ENCODE measurements at regions not wholly inside any gene's neighbourhood (a gene's known extent, or its start where the extent isn't known, plus 50 kb on each side); places are given as distances from the start of the nearest gene placed in this dataset.

DNA sequence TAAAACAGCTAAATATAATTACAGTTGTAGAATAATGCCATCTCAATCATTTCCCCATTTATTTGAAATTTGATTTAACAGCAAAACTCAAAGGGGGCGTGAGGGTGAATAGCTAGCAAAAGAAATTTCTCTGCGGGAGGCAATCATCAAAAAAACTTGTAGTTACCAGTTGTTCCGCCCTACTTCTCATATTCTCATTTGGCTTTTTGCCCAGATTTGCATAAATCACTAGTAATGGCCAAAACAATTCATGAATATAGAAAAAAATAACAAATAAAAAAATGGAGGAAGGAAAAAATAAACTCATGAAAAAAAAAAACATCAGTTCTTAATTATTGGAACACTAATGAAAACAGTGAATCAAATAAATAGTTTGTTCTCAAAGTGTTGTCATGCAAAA, 722.6 kb upstream of the KIF2B start:
- no peak for ATAC-seq
- Histone ChIP-seq H3K4me3 (no peak overlapping the region), H3K4me1 (no peaks in the 10 kb centered on the region), H3K9me3 (peaks cover 3% of the 10 kb centered on the region; the same call in 1 of the 3 replicates), H3K27ac (no peak overlapping the region), H3K4me2 (no peak overlapping the region)
- CTCF ChIA-PET: interaction anchor here (0.8 kb wide), 1 partner anchor 621 kb away, joined by 4 read pairs; no protein-coding TSS in a partner anchor
- DNase-seq (ENCODE audit: low read depth in 1 of 2, low spot score in 1 of 2): no peak
- 2% methylated on average over 3 of the region's 3 CpGs for WGBS (ENCODE audit: missing lambda C conversion rate)
- POLR2A ChIA-PET: no interaction called here
- no peak for TF ChIP-seq JUNB (IDR thresholded peaks at IDR 0.05)
- no peak for TF ChIP-seq NPAS2 (CRISPR knock-in tag; IDR thresholded peaks at IDR 0.05; ENCODE audit: borderline replicate concordance)
- TF ChIP-seq HOXB13 (CRISPR knock-in tag; IDR thresholded peaks at IDR 0.05; ENCODE audit: low read depth): no peak
- no peak for TF ChIP-seq RNF2 (IDR thresholded peaks at IDR 0.05; ENCODE audit: borderline replicate concordance, low read depth)
- no peak for TF ChIP-seq POLR2AphosphoS2 (conservative IDR thresholded peaks at IDR 0.05; ENCODE audit: low read length)
- no peak for TF ChIP-seq SREBF2 (IDR thresholded peaks at IDR 0.05)
- TF ChIP-seq RCOR1 (IDR thresholded peaks at IDR 0.05; ENCODE audit: low read depth, low read length): no peak
- no peak for TF ChIP-seq NFE2L2 (conservative IDR thresholded peaks at IDR 0.05; ENCODE audit: low read length)
- TF ChIP-seq POLR2A (IDR thresholded peaks at IDR 0.05; ENCODE audit: low read length): no peak
- TF ChIP-seq, protein P1, sequence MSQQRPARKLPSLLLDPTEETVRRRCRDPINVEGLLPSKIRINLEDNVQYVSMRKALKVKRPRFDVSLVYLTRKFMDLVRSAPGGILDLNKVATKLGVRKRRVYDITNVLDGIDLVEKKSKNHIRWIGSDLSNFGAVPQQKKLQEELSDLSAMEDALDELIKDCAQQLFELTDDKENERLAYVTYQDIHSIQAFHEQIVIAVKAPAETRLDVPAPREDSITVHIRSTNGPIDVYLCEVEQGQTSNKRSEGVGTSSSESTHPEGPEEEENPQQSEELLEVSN (IDR thresholded peaks at IDR 0.05; ENCODE audit: borderline replicate concordance, low read depth): no peak
- TF ChIP-seq CBX8 (IDR thresholded peaks at IDR 0.05): no peak
- TF ChIP-seq, protein P2, sequence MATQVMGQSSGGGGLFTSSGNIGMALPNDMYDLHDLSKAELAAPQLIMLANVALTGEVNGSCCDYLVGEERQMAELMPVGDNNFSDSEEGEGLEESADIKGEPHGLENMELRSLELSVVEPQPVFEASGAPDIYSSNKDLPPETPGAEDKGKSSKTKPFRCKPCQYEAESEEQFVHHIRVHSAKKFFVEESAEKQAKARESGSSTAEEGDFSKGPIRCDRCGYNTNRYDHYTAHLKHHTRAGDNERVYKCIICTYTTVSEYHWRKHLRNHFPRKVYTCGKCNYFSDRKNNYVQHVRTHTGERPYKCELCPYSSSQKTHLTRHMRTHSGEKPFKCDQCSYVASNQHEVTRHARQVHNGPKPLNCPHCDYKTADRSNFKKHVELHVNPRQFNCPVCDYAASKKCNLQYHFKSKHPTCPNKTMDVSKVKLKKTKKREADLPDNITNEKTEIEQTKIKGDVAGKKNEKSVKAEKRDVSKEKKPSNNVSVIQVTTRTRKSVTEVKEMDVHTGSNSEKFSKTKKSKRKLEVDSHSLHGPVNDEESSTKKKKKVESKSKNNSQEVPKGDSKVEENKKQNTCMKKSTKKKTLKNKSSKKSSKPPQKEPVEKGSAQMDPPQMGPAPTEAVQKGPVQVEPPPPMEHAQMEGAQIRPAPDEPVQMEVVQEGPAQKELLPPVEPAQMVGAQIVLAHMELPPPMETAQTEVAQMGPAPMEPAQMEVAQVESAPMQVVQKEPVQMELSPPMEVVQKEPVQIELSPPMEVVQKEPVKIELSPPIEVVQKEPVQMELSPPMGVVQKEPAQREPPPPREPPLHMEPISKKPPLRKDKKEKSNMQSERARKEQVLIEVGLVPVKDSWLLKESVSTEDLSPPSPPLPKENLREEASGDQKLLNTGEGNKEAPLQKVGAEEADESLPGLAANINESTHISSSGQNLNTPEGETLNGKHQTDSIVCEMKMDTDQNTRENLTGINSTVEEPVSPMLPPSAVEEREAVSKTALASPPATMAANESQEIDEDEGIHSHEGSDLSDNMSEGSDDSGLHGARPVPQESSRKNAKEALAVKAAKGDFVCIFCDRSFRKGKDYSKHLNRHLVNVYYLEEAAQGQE (IDR thresholded peaks at IDR 0.05): no peak
- FAIRE-seq: no peak

DNA sequence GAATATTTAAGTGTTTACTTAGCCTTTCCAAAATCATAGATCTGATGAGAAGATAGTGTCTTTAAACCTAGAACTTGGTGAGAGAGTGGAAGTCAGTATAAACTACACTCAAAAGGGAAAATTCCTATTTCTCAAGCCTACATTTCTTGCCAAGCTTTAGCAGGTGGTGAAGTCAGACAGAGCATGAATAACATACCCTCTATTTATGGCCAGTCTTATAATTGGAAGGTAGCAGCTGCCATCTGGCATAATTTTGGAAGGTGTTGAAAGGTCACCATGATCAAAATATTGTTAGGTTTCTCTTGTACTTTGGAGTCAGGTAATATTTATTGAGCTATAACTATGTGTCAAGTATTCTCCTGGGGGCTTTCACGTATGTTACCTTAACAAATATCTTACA, 729.3 kb upstream of the KIF2B start:
- FAIRE-seq (no peak), DNase-seq (ENCODE audit: low read depth in 1 of 2, low spot score in 1 of 2) (no peak), ATAC-seq (no peak)
- no peak for TF ChIP-seq NFE2L2 (conservative IDR thresholded peaks at IDR 0.05; ENCODE audit: low read length)
- no peak for TF ChIP-seq CBX8 (IDR thresholded peaks at IDR 0.05)
- no peak for TF ChIP-seq CBX2 (IDR thresholded peaks at IDR 0.05; ENCODE audit: borderline replicate concordance, low read depth)
- ChIA-PET POLR2A (no interaction called here), CTCF (no interaction called here)
- no peaks in the 10 kb centered on the region for H3K9me3 ChIP-seq
- H3K4me2 ChIP-seq: no peak overlapping the region
- H3K27ac ChIP-seq: no peak overlapping the region
- no peak overlapping the region for H3K4me3 ChIP-seq
- H3K4me1 ChIP-seq: no peaks in the 10 kb centered on the region
- 5% methylated on average over 1 of the region's 1 CpG for WGBS (ENCODE audit: missing lambda C conversion rate)

DNA sequence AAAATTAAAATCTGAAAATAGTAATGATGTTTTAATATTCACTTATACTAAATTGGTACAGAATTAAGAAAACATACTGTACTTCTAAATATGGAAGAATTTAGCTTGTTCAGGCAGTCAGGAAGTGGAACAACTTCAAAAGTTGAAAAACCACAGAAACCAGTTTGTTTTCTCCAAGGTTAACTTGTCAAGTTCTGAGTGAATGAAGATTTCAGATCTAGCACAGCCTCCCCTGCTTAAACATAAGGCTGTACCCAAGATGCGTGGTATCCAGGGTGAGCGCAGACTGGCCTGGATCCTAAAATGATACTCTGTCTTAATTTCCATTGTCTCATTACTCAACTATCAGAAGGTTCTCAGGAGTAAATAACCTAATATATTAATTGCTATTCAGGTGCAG, 730.7 kb upstream of the KIF2B start:
- ChIA-PET CTCF (no interaction called here), POLR2A (no interaction called here)
- no peaks in the 10 kb centered on the region for H3K4me1 ChIP-seq
- H3K9me3 ChIP-seq: no peaks in the 10 kb centered on the region
- ATAC-seq: no peak
- no peak overlapping the region for H3K4me3 ChIP-seq
- TF ChIP-seq HOXB13 (CRISPR knock-in tag; IDR thresholded peaks at IDR 0.05; ENCODE audit: low read depth) (no peak), HOXA7 (CRISPR knock-in tag; IDR thresholded peaks at IDR 0.05) (no peak), CHD4 (IDR thresholded peaks at IDR 0.05; ENCODE audit: borderline replicate concordance) (no peak), SREBF2 (IDR thresholded peaks at IDR 0.05) (no peak), EHMT2 (IDR thresholded peaks at IDR 0.05; ENCODE audit: low read depth) (no peak), ZNF302 (CRISPR knock-in tag; IDR thresholded peaks at IDR 0.05) (no peak), ZC3H11A (IDR thresholded peaks at IDR 0.05) (no peak), JUNB (IDR thresholded peaks at IDR 0.05) (no peak), EP300 (IDR thresholded peaks at IDR 0.05) (no peak), KDM1A (IDR thresholded peaks at IDR 0.05; ENCODE audit: low read depth) (no peak), MYC (IDR thresholded peaks at IDR 0.05; ENCODE audit: borderline replicate concordance, low read length) (no peak), RNF2 (IDR thresholded peaks at IDR 0.05; ENCODE audit: borderline replicate concordance, low read depth) (no peak), FOSB (CRISPR knock-in tag; IDR thresholded peaks at IDR 0.05) (no peak), POLR2AphosphoS2 (conservative IDR thresholded peaks at IDR 0.05; ENCODE audit: low read length) (no peak), CBX8 (IDR thresholded peaks at IDR 0.05) (no peak), POLR2A (IDR thresholded peaks at IDR 0.05; ENCODE audit: low read length) (no peak), CHD2 (IDR thresholded peaks at IDR 0.05; ENCODE audit: low read length, partially characterized antibody) (no peak)
- TF ChIP-seq, protein P3, sequence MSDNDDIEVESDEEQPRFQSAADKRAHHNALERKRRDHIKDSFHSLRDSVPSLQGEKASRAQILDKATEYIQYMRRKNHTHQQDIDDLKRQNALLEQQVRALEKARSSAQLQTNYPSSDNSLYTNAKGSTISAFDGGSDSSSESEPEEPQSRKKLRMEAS (IDR thresholded peaks at IDR 0.05): no peak
- TF ChIP-seq, protein P2 (IDR thresholded peaks at IDR 0.05): no peak
- TF ChIP-seq, protein P4, sequence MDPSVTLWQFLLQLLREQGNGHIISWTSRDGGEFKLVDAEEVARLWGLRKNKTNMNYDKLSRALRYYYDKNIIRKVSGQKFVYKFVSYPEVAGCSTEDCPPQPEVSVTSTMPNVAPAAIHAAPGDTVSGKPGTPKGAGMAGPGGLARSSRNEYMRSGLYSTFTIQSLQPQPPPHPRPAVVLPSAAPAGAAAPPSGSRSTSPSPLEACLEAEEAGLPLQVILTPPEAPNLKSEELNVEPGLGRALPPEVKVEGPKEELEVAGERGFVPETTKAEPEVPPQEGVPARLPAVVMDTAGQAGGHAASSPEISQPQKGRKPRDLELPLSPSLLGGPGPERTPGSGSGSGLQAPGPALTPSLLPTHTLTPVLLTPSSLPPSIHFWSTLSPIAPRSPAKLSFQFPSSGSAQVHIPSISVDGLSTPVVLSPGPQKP (IDR thresholded peaks at IDR 0.05; ENCODE audit: low read depth, low read length): no peak
- no peak for DNase-seq (ENCODE audit: low read depth in 1 of 2, low spot score in 1 of 2)
- H3K27ac ChIP-seq: no peak overlapping the region
- 18% methylated on average over 2 of the region's 2 CpGs for WGBS (ENCODE audit: missing lambda C conversion rate)
- no peak overlapping the region for H3K4me2 ChIP-seq
- FAIRE-seq: no peak

Data from A549 (cell line).